ENCODE measurements at regions not wholly inside any gene's neighbourhood (a gene's known extent, or its start where the extent isn't known, plus 50 kb on each side); places are given as distances from the start of the nearest gene placed in this dataset.

DNA sequence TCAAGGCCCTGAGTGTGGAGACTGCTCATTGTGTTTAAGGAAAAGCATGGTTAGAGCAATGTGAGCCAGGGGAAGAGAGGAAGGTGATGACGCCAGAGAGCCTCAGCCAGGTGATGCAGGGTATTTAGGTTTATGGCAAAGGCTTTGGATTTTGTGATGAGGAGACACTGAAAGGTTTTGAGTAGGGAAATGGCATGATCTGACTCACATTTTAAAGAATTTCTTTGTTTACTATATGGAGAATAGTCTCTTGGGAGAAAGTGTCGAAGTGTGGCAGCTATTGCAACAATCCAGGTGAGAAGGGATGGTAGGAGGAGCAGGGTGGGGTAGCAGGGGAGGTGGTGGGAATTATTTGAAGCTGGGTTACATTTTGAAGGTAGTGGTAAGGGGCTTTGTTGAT is 293.4 kb upstream of the IGFBP7 start:
- no peak for DNase-seq
- Mint-ChIP-seq H3K36me3 (ENCODE audit: unreplicated experiment) (no peaks in the 10 kb centered on the region), H3K9me3 (ENCODE audit: unreplicated experiment) (no peaks in the 10 kb centered on the region), H3K4me1 (ENCODE audit: low read depth, unreplicated experiment) (no peaks in the 10 kb centered on the region), H3K27ac (ENCODE audit: unreplicated experiment) (no peak overlapping the region), H3K27me3 (ENCODE audit: unreplicated experiment) (peaks cover 1% of the 10 kb centered on the region), H3K4me3 (ENCODE audit: unreplicated experiment) (no peak overlapping the region)
- TF ChIP-seq, protein P1, sequence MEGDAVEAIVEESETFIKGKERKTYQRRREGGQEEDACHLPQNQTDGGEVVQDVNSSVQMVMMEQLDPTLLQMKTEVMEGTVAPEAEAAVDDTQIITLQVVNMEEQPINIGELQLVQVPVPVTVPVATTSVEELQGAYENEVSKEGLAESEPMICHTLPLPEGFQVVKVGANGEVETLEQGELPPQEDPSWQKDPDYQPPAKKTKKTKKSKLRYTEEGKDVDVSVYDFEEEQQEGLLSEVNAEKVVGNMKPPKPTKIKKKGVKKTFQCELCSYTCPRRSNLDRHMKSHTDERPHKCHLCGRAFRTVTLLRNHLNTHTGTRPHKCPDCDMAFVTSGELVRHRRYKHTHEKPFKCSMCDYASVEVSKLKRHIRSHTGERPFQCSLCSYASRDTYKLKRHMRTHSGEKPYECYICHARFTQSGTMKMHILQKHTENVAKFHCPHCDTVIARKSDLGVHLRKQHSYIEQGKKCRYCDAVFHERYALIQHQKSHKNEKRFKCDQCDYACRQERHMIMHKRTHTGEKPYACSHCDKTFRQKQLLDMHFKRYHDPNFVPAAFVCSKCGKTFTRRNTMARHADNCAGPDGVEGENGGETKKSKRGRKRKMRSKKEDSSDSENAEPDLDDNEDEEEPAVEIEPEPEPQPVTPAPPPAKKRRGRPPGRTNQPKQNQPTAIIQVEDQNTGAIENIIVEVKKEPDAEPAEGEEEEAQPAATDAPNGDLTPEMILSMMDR (IDR thresholded peaks at IDR 0.05; ENCODE audit: partially characterized antibody, unreplicated experiment): no peak

DNA sequence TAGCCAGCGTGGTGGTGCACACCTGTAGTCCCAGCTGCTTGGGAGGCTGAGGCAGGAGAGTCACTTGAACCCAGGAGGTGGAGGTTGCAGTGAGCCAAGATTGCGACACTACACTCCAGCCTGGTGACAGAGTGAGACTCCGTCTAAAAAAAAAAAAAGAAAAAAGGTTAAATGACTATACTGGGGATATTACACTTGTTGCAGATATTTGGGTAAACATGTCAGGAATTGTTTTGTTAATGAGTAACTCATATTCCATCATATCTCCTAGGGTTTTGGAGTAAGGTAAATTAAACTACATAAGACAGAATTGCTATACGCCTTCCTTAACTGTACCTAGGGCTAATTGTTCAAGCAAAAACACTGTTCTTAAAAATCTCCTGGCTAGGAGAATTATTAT is 291.4 kb upstream of the IGFBP7 start:
- Mint-ChIP-seq H3K27ac (ENCODE audit: unreplicated experiment) (no peak overlapping the region), H3K27me3 (ENCODE audit: unreplicated experiment) (peaks cover 1% of the 10 kb centered on the region), H3K4me3 (ENCODE audit: unreplicated experiment) (no peak overlapping the region), H3K9me3 (ENCODE audit: unreplicated experiment) (no peaks in the 10 kb centered on the region), H3K36me3 (ENCODE audit: unreplicated experiment) (no peaks in the 10 kb centered on the region), H3K4me1 (ENCODE audit: low read depth, unreplicated experiment) (no peaks in the 10 kb centered on the region)
- TF ChIP-seq, protein P1 (IDR thresholded peaks at IDR 0.05; ENCODE audit: partially characterized antibody, unreplicated experiment): no peak
- no peak for DNase-seq

DNA sequence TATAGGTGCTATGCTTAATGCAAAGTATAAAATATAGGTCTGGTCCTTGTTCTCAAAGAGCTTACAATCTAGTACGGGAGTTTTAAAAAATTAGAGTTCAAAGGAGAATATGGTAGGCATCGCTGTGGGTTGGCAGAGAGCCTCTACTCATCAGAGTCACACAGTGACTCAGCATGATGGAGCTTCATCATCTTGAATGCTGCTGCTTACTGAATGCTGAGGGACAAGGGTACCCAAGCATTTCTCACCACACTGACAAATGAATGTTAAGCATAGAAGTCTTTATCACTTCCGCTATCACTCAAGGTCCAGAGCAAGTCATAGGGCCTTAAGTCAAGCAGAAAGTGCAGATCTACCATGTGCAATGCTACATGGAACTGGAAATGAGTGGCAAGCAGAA is 268.6 kb upstream of the IGFBP7 start:
- H3K9me3 Mint-ChIP-seq (ENCODE audit: unreplicated experiment): peaks cover 2% of the 10 kb centered on the region
- H3K4me1 Mint-ChIP-seq (ENCODE audit: low read depth, unreplicated experiment): no peaks in the 10 kb centered on the region
- H3K4me3 Mint-ChIP-seq (ENCODE audit: unreplicated experiment): no peak overlapping the region

DNA sequence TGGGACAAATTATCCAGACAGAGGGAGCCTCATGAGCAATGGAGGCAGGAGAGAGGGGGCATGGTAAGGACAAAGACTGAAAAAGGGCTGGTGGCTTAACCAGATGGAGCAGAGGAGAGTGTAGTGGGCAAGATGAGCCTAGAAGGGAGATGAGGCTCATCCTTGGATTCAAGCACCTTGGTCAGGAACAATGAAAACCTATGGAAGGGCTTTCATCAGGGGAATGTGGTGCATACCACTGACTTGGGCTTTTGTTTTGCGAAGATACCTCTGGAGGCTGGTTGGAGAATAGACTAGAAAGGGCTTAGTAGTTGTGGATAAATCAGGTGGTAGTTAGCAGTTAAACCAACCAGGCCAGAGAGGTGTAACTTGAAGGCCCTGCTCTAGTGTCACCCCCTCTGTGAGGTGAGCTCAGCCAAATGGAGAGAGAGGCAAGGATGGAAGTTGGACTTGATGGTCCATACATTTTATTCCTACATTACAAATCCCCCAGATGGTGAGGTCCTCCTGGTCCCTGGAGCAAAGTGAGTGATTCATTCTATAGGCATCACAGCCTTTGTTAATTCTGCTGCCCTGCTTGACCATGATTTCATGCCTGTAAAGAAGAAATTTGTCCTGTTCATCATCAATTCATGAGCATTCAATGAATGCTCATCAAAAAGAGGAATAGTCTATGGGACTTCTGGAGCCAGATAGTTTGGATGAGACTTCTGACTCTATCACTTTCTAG is 264.8 kb upstream of the IGFBP7 start:
- Mint-ChIP-seq H3K36me3 (ENCODE audit: unreplicated experiment) (peaks cover 8% of the 10 kb centered on the region), H3K9me3 (ENCODE audit: unreplicated experiment) (peaks cover 3% of the 10 kb centered on the region), H3K4me1 (ENCODE audit: low read depth, unreplicated experiment) (peaks cover 11% of the 10 kb centered on the region), H3K27me3 (ENCODE audit: unreplicated experiment) (no peaks in the 10 kb centered on the region), H3K4me3 (ENCODE audit: unreplicated experiment) (no peak overlapping the region), H3K27ac (ENCODE audit: unreplicated experiment) (no peak overlapping the region)
- DNase-seq: no peak
- TF ChIP-seq, protein P1 (IDR thresholded peaks at IDR 0.05; ENCODE audit: partially characterized antibody, unreplicated experiment): no peak

More for the DNA sequence above, 268.6 kb upstream of the IGFBP7 start:
- TF ChIP-seq, protein P1 (IDR thresholded peaks at IDR 0.05; ENCODE audit: partially characterized antibody, unreplicated experiment): no peak
- Mint-ChIP-seq H3K27me3 (ENCODE audit: unreplicated experiment) (no peaks in the 10 kb centered on the region), H3K27ac (ENCODE audit: unreplicated experiment) (no peak overlapping the region), H3K36me3 (ENCODE audit: unreplicated experiment) (peaks cover 8% of the 10 kb centered on the region)
- DNase-seq: no peak

DNA sequence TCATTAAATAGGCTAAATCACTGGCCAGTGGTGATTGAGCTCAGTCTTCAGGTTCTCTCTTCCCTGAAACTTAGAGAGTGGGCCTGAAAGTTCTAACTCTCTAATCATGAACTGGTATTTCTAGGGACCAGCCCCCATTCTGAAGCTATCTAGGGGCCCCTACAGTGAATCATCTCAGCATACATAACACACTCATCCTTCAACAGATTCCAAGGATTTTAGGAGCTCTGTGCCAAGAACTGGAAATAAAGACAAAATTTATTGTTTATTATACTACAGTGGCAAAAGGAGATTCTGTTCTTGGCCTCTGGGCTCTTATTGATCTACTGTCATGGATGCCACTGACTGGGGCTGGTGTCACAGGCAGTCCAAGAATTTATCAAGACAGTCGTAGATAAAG is 263.8 kb upstream of the IGFBP7 start:
- H3K4me3 Mint-ChIP-seq (ENCODE audit: unreplicated experiment): no peak overlapping the region
- H3K27me3 Mint-ChIP-seq (ENCODE audit: unreplicated experiment): no peaks in the 10 kb centered on the region
- peaks cover 11% of the 10 kb centered on the region for H3K4me1 Mint-ChIP-seq (ENCODE audit: low read depth, unreplicated experiment)
- H3K27ac Mint-ChIP-seq (ENCODE audit: unreplicated experiment): no peak overlapping the region
- TF ChIP-seq, protein P1 (IDR thresholded peaks at IDR 0.05; ENCODE audit: partially characterized antibody, unreplicated experiment): no peak
- peaks cover 3% of the 10 kb centered on the region for H3K9me3 Mint-ChIP-seq (ENCODE audit: unreplicated experiment)
- DNase-seq: no peak
- H3K36me3 Mint-ChIP-seq (ENCODE audit: unreplicated experiment): peaks cover 8% of the 10 kb centered on the region
